ENCODE measurements at regions not wholly inside any gene's neighbourhood (a gene's known extent, or its start where the extent isn't known, plus 50 kb on each side); places are given as distances from the start of the nearest gene placed in this dataset.

DNA sequence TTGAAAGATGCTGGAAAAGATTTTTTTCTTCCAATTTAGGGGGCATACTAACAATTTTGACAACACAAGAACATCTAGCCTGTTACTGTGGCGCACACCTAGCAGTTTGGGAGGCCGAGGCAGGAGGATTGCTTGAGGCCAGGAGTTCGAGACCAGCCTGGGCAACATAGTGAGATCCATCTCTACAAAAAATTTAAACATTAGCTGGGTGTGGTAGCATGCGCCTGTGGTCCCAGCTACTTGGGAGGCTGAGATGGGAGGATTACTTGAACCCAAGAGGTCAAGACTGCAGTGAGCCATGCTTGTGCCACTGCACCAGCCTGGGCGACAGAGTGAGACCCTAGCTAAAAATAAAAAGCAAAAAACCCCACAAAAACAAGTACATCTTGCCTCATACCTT is 168.8 kb downstream of the TANC2 start:
- no peak for DNase-seq

- no peak for DNase-seq
These were observed 170.5 kb downstream of the TANC2 start for GRCh38 chr17:63136369-63137012.

- no peak for DNase-seq
These were observed 171.1 kb downstream of the TANC2 start for GRCh38 chr17:63137163-63137562.

DNA sequence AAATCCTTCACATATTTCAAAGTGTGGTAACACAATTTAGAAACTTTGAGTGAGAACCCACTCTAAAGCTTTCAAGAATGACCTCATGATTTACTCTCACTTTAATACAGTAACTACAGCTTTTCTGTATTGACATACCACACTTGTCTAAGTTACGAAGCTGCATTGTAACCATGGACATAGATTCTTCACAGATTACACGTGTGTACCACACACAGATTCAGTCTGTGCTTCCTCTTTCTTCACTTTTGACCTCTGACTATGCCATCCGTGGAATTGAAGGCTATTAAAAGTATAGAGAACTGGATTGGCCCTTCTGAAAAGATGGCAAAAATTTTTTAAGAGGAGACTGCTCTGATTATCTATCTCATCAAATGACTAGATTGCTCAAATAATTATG is 172.7 kb downstream of the TANC2 start:
- peak; percentile 33 for DNase-seq

- no peak for DNase-seq
These were observed 173.3 kb downstream of the TANC2 start for GRCh38 chr17:63139356-63139755.

DNA sequence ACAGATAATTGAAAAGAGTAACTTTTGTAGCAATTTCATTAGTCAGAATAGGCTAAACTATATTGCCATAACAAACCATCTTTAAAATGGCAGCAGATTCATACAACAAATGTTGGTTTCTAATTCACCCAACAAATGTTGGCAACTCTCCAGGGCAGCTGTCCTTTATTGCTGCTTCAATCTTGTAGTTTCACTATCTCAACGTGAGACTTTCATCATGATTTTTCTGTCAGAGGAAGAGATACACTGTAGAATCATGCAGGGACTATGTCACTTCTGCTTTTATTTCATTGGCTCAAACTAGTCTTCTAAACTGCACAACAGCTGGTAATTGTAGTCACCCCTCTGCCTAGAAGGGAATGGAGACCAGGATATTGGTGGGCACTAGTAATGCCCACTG is 174.2 kb downstream of the TANC2 start:
- peak; percentile 44 for DNase-seq

DNA sequence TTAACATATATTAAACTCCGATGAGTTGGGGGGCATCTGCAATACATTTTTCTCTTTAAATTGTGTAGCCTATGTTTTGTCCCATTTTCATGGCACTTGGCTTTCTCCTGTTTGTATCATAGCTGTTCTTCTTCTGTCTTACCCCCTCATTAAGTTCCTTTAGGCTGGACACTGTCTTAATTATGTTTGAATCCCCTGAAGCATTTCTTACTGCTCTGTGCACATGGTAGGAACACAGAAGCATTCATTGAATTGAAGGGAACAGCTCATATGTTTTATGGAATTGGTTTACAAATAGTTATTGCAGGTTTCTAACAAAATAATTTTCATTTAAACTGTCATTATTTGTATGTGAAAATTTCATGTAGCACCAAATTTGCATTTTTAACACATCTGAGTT is 176.8 kb downstream of the TANC2 start:
- DNase-seq = no peak

GRCh38 chr17:63150490-63150889 is 184.5 kb downstream of the TANC2 start:
- no peak for DNase-seq

- DNase-seq = peak; percentile 50
These were observed 185.0 kb downstream of the TANC2 start for GRCh38 chr17:63150994-63151464.

GRCh38 chr17:63151941-63152523 is 186.0 kb downstream of the TANC2 start:
- no peak for DNase-seq

- no peak for DNase-seq
These were observed 187.5 kb downstream of the TANC2 start for GRCh38 chr17:63153488-63153887.

DNA sequence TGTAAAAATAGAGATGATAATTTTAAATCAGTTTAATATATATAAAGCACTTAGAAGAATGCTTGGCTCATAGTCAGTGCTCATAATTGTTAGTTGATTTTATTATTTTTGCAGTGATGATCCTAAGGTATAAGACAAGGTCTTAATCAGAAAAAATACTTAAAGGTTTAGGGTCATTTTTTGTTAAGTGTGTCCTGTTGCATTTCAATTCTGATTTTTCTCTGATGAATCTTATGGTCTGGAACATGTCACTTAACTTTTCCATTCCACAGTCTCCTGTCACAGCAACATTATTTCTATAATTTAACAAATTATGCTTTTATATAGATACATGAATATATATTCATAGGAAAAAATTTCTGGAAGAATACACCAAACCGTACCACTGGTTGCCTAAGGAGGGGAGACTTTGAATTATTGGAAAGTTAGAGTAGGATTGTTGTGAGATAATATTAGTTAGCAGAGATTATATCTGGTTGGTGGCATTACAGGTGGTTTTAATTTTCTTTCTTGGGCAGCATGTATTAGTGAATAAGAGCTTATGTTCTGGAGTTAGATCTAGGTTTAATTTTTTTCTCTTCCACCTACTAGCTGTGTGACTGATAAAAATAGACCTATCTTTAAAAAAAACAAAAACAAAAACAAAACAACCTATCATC is 188.7 kb downstream of the TANC2 start:
- DNase-seq = no peak

- no peak for DNase-seq
These were observed 191.0 kb downstream of the TANC2 start for GRCh38 chr17:63156986-63157385.

GRCh38 chr17:63162406-63163157 is 196.5 kb downstream of the TANC2 start:
- peak; percentile 1 for DNase-seq

GRCh38 chr17:63163158-63163520 is 197.1 kb downstream of the TANC2 start:
- no peak for DNase-seq

DNA sequence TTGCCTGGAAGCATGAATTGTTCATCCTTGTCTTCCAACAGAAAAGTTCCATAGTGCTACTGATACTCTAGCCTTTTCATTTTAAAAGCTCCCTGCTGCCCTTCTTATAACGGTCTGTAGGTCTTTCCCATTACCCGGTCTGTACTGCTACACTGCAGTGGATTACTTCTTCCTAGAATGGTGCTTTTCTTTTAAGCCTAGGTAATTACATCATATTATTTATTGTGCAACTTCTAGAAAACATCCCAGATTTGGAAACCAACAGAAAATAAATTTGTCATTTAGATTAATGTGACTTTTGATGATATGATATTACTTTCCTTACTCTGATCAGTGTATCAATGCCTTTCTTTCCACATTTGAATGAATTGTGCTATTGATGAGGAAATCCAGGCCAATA is 199.4 kb downstream of the TANC2 start:
- no peak for DNase-seq

DNA sequence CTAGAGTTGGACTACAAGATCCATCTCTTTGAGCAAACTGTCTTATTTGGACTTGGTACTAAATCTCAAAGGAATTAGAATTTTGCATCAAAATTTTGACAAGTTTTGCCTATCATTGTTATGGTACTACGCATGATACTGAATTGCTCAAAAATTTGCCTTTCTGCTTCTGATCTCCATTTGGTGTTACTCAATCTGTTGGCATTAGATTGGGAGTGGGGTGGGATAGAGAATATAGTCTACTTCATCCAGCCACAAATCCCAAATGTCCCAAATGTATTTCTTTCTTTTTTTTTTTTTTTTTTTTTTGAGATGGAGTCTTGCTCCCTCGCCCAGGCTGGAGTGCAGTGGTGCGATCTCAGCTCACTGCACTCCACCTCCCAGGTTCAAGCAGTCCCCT is 204.8 kb downstream of the TANC2 start:
- DNase-seq = peak; percentile 5

- peak; percentile 61 for DNase-seq
These were observed 205.7 kb downstream of the TANC2 start for GRCh38 chr17:63171428-63172393.

DNA sequence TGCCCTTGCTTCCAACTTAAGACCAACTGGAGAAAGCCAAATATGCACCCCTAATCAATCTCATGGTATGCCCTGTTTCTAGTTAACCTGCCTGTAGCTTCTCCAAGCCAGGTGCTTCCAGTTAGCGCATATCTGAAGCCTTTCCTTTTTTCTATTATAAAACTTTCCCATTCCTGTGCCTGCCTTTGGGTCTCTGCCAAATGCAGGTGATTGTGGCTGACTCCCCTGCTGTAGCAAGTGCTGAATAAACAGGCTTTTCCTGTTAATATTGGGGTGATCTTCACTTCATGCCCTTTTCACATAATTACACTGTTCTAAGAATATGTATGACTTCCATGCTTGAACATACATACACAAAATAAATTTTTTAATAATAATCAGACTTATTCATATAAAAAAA is 207.4 kb downstream of the TANC2 start:
- DNase-seq = no peak

- peak; percentile 12 for DNase-seq
These were observed 207.9 kb downstream of the TANC2 start for GRCh38 chr17:63173903-63174302.

DNA sequence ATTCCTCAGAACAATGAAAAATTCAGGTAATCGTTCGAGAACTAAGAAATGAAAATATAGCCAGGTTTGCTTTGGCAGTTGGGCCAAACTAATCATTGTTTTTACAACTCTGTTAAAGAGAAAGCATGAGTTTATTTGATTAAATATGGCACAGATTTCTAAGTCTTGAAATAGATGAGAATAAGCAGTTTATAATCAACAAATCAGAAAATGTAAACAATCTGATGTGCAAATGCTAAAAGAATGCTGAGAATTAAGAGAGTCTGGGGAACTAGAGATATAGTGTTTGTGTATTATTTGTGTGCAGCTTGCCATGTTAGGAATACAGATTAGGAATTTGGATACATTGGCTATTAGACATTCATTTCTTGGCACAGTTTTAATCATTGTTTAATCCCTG is 212.5 kb downstream of the TANC2 start:
- peak; percentile 18 for DNase-seq

DNA sequence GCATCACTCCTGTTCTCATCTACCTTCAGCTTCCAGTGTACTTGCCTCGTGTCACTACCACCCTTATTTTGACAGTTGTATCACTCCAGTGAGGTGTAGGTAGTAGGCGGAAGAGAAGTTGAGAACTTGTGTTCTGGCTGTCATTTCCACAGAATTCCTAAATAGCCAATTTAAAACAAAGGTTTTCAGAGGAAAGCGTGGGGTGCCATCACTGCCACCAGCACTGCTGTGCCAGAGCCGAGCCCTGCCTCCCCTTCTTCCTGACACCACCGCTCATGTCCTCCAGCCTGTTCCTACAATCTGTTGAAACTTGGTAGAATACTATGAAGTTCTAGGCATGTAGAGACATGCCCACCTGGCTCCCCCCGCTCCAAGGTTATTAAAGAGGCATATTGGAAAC is 215.8 kb downstream of the TANC2 start:
- no peak for DNase-seq
